Posterior vena cava (tissue), 2 donors: ENCODE measurements at regions not wholly inside any gene's neighbourhood (a gene's known extent, or its start where the extent isn't known, plus 50 kb on each side); places are given as distances from the start of the nearest gene placed in this dataset.
"Not testable (repeated sequence)": the region's sequence is repeated elsewhere in the genome, so short reads cannot be mapped to it uniquely, and the experiment has no call there.

ENCODE experiments used
- DNase-seq: peaks from one replicate; pipeline ENCODE4 v3.0.0-alpha.2; 2020; ENCODE audit warnings: low spot score
- intact Hi-C, 2 donors: fragments of 100-400 bp; cut with DNase I; formaldehyde crosslinking; loops; one replicate each; pipeline versions ENCODE4 v1.14.1 to v1.14.2; 2022 to 2023
- donor health status: DM: yes; HTN: yes; CAD: no.
- donor health status: DM: yes; HTN: yes; CAD: no.

DNA sequence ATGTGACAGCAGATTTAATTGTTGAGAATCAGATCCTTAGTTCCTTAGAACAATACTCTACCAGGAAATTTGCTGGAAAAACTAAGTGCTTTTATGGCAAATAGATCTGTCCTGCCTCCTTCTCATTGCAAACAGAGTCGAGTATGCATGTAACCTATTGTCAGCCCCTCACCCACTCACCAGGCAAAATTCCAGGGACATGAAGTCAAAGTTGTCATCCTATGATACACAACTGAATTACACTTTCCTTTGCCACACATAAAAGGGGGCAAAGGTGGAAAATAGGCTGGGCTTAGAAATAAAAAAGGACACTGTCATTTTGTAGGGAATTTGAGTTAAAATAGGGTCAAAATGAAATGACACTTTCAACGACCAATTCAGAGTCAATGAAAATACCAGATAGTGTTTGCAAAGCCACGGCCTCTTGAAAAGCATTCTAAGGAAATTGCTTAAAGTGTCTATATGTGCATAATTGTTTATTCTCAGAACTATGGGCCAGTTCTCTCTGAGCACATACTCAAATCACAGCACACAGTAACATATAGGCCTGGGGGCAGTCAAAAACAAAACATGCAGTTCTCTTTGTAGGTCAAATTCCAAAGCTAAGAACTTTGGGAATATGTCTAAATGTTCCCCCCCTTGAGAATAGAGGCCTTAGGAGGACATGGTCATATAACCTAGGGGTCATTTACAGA lies 452.8 kb downstream of the NFIB start:
- intact Hi-C loops = no loop called here
- no peak for DNase-seq

DNA sequence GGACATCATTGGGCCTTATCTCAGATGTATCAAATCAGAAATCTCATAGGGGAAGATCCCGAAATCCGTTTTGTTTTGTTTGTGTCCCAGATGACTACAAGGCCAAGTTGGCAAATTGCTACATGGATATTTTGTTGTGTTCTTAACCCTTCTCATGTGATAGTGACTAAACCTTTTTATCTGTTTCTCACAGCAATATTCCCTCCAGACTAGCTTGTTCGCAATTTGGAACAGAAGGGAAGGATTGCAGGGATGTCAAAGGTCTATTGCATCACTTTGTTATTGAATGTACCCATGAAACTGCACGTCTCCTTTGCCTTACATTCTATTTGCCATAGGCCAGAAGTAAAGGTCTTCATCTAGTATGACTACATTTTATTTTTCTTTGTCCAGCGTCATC lies 453.9 kb downstream of the NFIB start:
- no peak for DNase-seq

GRCh38 chr9:13857521-13857920 lies 456.4 kb downstream of the NFIB start:
- no peak for DNase-seq
- intact Hi-C loops = no loop called here

More for the DNA sequence above, 453.9 kb downstream of the NFIB start:
- intact Hi-C loops = no loop called here

- no peak for DNase-seq
Observed at GRCh38 chr9:13847270-13847669, 466.7 kb downstream of the NFIB start.

GRCh38 chr9:13845460-13845859 lies 468.5 kb downstream of the NFIB start:
- intact Hi-C loops = no loop called here
- DNase-seq = no peak

More at GRCh38 chr9:13847270-13847669, 466.7 kb downstream of the NFIB start:
- intact Hi-C loops = no loop called here

DNA sequence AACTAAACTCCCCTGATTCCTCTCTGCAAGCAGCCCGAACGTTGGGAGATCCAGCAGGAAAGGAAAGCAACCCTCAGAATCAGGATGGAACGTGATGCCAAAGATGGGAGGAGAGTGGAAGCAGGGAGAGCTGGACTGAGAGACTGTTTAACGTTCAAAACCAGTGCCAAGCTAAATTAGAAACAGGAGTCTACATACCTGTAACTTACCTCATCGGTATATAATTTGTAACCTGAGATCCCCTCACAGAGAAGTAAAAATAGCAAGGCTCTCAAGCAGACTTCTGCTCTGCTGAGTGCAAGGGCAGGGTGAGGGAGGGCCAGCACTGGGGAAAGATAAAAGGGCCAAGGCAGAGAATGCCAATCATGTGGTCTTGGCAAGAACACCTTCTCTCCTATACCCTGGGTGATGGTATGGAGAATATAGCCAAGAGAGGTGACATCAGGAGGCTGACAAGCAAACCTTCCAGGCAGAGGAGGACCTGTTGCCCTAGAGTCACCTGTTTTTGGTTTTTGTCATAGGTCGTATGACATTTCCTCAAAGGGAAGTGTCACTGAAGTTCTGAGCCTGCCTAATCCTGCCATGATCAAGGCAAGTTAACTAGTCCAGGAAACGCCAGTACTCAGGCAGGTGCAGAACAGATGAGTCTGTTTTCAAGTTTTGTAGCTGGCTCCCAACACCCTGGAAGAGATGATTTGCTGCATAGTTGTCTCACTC lies 472.0 kb downstream of the NFIB start:
- DNase-seq = no peak
- intact Hi-C loops = no loop called here

- intact Hi-C loops = no loop called here
- no peak for DNase-seq
Observed at GRCh38 chr9:13832446-13832845, 481.5 kb downstream of the NFIB start.

GRCh38 chr9:13823026-13823425 lies 490.9 kb downstream of the NFIB start:
- DNase-seq = no peak
- intact Hi-C loops = no loop called here

DNA sequence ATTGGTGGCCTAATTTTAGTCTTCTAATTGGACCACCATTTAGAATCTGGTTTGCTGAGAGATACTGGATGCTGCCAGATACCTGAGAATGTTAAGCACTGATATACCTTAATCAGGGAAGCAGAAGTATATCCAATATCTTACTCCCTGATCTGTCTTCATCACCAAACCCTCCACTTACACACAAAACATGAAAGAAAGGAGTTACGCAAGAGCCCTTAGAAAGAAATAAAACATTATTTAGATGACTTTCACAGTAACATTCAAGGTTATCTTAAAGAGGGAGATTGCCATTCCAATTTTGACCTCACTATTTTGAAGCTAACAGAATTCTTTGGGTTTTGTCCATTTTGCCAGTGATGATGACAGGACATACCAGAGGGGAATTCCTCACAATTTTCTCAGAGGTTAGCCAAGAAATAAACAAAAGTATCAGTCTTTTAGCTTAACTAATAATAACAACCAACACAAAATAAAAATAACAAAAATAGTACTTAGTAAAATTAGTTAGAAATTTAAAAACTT lies 496.1 kb downstream of the NFIB start:
- intact Hi-C loops = no loop called here
- no peak for DNase-seq

- intact Hi-C loops = no loop called here
- no peak for DNase-seq
Observed at GRCh38 chr9:13816837-13817236, 497.1 kb downstream of the NFIB start.

- no peak for DNase-seq
- intact Hi-C loops = no loop called here
Observed at GRCh38 chr9:13814647-13815400, 499.1 kb downstream of the NFIB start.

- intact Hi-C loops = no loop called here
- no peak for DNase-seq
Observed at GRCh38 chr9:13811876-13812275, 502.1 kb downstream of the NFIB start.

DNA sequence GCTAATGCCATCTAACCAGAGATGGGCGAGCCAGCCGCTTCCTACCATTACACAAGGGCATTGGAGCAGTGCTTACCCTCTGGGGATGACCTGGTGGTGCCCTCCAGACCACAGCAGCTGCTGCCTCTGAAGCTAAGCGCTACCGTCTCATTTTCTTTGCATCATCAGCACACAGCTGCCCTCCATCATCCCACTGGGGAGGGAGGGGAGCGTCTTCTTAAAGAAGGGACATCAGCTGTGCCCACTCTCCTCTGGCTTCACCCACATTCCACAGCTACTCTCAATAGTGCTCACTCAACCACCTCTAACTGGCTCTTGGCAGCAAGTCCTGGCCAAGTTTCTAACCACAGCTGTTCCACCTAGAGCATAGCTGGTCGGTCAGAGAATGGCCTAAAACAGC lies 503.4 kb downstream of the NFIB start:
- no peak for DNase-seq

GRCh38 chr9:13809401-13809800 lies 504.5 kb downstream of the NFIB start:
- intact Hi-C loops = loop anchor here in 1 of 2 donors (10.0 kb wide), 1 partner anchor 65 kb away; no protein-coding TSS in a partner anchor
- DNase-seq = no peak

More for the DNA sequence above, 503.4 kb downstream of the NFIB start:
- intact Hi-C loops = no loop called here

DNA sequence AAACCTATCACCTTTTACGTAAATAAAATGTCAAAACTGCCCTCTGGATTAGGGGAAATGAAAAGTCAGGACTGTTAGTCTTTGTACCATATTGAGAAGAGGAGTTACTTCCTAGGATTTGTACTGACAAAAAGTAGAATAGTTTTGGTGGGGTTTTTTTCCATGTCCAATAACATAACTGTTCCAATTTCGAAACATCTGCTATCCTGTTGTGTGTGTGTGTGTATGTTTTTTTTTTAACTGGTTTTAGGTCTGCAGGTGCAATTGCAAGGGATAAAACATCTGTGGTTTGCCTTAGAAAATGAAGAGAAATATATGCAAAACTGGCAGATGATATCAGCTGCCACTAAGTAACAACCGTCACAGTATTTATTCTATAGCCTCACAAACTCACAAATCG lies 506.8 kb downstream of the NFIB start:
- DNase-seq = no peak
- intact Hi-C loops = loop anchor here in 1 of 2 donors (10.0 kb wide), 1 partner anchor 68 kb away; no protein-coding TSS in a partner anchor

DNA sequence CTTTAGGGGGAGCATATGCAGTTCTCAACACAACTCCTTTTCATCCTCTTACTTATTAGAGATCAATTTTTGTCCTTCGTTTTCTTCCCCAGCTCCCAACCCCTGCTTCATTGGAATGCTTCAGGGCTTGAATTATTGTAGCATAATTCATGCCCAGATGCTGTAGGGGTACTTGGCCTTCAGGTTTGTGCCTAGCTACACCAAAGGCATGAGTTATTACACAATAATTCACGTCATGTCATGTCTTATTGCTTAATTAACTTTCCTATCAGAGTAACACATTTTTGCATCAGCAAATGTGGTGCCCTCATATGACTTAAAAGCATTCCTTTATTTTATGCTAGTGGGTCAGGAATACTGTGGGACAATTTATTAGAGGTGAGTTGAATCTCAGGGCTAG lies 507.2 kb downstream of the NFIB start:
- DNase-seq = no peak
- intact Hi-C loops = loop anchor here in 1 of 2 donors (10.0 kb wide), 1 partner anchor 68 kb away; no protein-coding TSS in a partner anchor

- intact Hi-C loops = loop anchor here in 1 of 2 donors (10.0 kb wide), 1 partner anchor 69 kb away; no protein-coding TSS in a partner anchor
- DNase-seq = no peak
Observed at GRCh38 chr9:13805546-13805945, 508.4 kb downstream of the NFIB start.

DNA sequence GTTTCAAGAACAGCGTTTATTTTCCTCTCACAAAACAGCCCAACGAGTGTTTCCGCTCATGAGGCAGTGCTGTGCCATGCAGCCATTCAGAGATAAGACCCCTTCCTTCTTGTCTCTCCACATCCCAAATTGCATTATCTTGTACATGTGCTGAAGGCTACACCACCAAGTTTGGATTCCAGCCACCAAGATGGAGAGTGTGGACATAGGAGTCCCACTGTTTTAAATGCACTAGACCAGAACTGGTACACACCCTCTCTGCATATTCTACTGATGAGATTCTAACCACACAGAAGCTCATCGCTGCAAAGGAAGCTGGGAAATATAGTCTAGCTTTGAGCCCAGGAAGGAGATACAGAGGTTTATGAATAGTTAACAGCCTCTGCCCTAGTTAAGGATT lies 509.4 kb downstream of the NFIB start:
- DNase-seq = no peak
- intact Hi-C loops = loop anchor here in 1 of 2 donors (10.0 kb wide), 1 partner anchor 70 kb away; no protein-coding TSS in a partner anchor

- intact Hi-C loops = loop anchor here in 1 of 2 donors (10.0 kb wide), 1 partner anchor 74 kb away; no protein-coding TSS in a partner anchor
- DNase-seq = no peak
Observed at GRCh38 chr9:13800776-13801175, 513.2 kb downstream of the NFIB start.

GRCh38 chr9:13797701-13798100 lies 516.2 kb downstream of the NFIB start:
- DNase-seq, intact Hi-C loops: not testable (repeated sequence)
